H4 (cell line): ENCODE measurements at regions not wholly inside any gene's neighbourhood (a gene's known extent, or its start where the extent isn't known, plus 50 kb on each side); places are given as distances from the start of the nearest gene placed in this dataset.
A peak's percentile ranks its signal among the peaks of the same experiment; 100 is the strongest.
"Not testable (repeated sequence)": the region's sequence is repeated elsewhere in the genome, so short reads cannot be mapped to it uniquely, and the experiment has no call there.

ENCODE experiments used
- DNase-seq: peaks from one replicate; pipeline ENCODE4 v3.0.0-alpha.2; 2015; ENCODE audit warnings: low spot score

DNA sequence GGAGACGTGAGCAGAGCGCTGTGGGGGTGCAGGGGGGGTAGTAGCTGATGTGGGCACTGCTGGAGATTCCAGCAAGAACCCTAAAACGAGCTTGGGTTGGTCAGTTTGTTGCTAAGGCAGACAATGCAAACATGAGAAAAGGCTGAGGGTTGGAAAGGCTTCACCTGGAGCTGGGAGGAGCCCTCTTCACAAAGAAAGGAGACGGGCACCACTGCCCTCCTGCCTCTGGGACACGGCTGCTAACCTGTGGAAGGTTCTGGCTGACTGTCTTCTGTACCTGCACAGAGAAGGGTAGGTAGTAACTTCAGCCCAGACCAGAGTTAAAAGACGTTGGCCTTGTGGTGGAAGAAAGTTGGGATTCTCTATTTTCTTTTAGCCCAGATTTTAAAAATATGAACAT, 108.7 kb downstream of the SUCLA2 start:
- no peak for DNase-seq

GRCh38 chr13:47890146-47890814, 110.8 kb downstream of the SUCLA2 start:
- no peak for DNase-seq

GRCh38 chr13:47886314-47886713, 114.8 kb downstream of the SUCLA2 start:
- no peak for DNase-seq

DNA sequence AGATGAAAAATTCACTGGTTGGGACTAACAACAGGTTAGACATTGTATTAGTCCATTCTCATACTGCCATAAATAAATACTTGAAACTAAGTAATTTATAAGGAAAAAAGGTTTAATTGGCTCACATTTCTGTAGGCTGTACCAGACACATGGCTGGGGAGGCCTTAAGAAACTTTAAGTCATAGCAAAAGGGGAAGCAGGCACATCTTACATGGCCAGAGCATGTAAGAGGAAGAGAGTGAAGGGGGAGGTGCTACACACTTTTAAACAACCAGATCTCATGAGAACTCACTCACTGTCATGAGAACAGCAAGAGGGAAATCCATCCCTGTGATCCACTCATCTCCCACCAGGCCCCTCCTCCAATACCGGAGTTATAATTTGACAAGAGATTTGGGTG, 125.9 kb downstream of the SUCLA2 start:
- no peak for DNase-seq

DNA sequence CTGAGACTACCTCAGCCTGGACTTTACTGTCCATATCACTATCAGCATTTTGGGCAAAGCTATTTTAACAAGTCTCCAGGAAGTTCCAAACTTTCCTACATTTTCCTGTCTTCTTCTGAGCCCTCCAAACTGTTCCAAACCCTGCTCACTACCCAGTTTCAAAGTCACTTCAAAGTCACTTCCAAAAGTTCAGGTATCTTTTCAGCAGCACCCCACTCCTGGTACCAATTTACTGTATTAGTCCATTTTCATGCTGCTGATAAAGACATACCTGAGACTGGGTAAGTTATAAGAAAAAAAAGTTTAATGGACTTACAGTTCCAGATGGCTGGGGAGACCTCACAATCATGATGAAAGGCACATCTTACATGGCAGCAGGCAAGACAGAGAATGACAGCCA, 127.1 kb downstream of the SUCLA2 start:
- not testable (repeated sequence) for DNase-seq

GRCh38 chr13:47873319-47873718, 127.8 kb downstream of the SUCLA2 start:
- DNase-seq: not testable (repeated sequence)

- no peak for DNase-seq
These were observed 131.3 kb downstream of the SUCLA2 start for GRCh38 chr13:47869776-47870175.

GRCh38 chr13:47865883-47866282, 135.2 kb downstream of the SUCLA2 start:
- DNase-seq: no peak

DNA sequence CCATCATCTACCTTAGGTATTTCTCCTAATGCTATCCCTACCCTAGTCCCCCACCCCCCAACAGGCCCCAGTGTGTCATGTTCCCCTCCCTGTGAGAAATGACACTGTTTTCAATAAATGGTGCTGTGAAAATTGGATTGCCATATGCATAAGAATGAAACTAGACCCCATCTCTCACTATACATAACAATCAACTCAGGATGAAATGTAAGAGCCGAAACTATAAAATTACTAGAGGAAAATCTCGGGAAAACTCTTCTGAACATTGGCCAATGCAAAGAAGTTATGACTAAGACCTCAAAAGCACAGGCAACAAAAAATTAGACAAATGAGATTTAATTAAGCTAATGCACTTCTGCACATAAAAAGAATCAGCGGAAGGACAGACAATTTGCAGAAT, 138.2 kb downstream of the SUCLA2 start:
- DNase-seq: no peak

- DNase-seq: no peak
These were observed 141.9 kb downstream of the SUCLA2 start for GRCh38 chr13:47859165-47859564.

- peak; percentile 62 for DNase-seq
These were observed 142.7 kb downstream of the SUCLA2 start for GRCh38 chr13:47858042-47859025.

DNA sequence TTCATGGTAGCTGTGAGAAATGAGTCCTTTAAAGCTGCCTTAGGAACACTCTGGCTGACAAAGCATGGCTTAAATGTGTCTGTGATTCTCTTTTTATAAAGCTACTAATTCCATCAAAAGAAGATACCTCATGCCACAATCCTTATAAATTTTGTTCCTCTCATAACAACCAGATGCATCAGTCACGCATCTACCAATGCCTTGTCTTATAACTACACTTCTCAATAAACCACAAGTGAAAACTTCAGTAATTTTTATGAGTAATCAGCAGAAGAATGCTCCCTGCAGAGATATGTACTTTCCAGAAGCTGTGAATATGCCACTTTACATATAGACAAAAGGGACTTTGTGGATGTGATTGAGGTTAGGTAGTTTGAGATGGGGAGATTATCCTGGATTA, 147.8 kb downstream of the SUCLA2 start:
- no peak for DNase-seq

DNA sequence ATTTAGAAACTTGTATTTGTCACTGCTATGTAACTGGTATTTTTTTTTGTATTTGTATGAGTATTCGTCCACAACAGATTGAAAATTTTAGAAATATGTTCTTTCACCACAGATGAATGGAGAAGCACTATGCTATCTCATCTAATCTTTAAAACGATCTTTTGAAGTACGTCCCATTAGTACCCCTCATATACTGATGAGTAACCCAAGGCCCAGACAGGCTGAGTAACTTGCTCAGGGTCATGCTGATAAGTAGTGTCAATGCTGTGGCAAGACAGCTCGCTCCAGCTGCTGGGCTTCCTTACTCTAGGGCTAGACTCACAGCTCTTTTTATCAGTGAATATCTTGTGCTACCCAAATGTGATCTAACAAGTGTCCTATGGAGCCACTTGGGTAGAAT, 154.2 kb downstream of the SUCLA2 start:
- DNase-seq: no peak

DNA sequence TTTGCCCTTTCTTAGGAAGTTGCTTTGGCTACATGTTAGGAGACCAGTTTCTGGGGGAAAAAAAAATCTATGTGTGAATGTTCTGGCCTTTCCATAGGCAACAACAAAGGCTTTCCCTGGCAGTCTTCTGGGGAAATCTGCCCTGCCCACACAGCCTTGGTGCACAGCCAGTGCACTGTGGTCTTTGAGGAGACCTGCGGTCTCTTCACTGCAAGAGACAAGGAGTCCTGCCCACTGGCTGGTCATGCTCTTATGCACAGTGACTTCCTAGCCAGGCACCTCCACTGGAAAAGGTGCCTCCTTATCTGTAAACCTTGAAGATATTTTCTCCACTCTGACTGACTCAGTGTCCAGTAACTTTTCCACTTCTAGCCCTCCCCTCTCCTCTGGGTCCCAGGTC, 155.1 kb downstream of the SUCLA2 start:
- DNase-seq: no peak

DNA sequence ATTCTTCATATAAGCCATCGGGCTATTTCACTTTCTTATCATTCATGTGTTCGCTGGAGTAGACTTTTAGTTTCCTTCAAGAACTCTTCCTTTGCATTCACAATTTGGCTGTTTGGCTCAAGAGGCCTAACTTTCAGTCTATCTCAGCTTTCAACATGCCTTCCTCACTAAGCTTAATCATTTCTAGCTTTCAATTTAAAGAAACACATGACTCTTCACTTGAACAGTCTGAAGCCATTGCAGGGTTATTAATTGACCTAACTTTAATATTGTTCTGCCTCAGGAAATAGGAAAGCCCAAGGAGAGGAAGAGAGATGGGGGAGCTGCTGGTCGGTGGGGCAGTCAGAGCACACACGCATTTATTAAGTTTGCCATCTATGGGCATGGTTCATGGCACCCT, 158.1 kb downstream of the SUCLA2 start:
- no peak for DNase-seq

GRCh38 chr13:47841151-47841550, 159.9 kb downstream of the SUCLA2 start:
- DNase-seq: no peak

GRCh38 chr13:47837906-47838305, 163.2 kb downstream of the SUCLA2 start:
- no peak for DNase-seq

DNA sequence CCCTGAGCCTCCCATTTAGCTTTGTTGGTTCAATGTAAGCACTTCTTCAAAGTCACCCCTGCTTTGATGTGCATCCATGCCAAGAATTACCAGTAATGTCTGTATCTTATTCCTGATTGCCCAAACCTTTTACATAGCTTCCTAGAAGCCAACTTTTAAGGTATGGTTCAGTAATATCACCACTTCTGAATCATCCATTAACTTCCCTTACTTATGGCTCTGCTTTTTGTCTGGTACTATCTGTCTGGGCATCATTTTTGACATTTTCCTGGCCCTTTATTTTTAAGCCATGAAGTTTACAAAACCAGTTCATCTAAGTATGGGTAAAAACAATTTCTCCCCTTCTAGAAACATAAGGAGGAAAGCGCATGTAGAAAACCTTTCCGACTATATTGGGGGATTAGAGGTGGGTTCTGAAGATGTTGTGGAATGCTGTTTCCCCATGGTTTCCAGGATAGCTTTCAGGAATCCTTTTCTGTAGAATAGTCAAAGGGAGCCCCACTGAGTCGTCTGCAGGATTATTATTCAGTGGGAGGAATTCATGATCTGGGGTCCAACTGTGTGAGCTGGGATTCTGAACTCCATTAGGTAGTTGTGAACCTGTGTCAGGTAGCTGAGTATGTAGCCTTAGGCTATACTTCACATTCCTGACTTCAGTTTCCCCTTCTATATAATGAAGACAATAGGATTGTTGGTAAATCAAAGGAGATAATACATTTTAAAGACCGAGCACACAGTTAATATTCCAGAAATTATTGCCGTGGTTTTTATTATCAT, 163.8 kb downstream of the SUCLA2 start:
- DNase-seq: no peak

GRCh38 chr13:47835470-47836228, 165.4 kb downstream of the SUCLA2 start:
- no peak for DNase-seq

DNA sequence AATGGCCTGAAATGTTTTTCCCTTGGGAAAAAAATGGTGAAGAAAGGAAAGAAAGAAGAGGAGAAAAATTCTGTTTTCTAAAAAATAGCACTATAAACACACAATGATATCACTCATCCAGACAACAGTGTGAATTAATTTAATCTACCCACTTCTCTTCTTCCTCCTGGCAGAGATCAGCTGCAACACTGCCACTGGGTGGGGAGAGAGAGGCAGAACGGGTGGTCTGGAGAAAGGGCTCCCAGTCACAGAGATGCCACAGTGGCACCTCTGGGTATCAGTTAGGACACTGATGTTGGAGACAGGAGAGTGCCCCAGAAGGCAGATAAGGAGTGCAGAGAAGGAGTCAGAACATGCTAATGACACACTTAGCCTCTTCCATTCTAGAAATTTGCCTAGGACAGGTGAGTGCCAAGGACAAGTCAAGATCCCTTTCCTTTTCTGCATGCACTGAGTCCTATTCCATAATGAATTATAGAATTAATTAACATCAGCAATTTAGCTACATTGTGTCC, 168.6 kb downstream of the SUCLA2 start:
- no peak for DNase-seq

DNA sequence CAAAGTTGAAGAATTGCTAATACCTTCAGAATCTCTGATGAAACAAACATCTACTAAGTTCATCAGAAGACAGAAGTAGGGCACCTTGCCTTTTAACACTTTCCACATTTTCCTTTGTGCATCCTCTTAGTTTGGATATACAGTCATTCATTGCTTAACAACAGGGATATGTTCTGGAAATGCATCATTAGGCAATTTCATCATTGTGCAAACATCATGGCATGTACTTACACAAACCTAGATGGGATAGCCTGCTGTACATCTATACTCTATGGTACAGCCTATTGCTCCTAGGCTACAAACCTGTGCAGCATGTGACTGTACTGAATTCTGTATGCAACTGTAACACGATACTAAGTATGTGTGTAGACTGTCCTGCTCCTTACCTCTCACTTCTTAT, 169.8 kb downstream of the SUCLA2 start:
- no peak for DNase-seq
